ENCODE measurements at regions not wholly inside any gene's neighbourhood (a gene's known extent, or its start where the extent isn't known, plus 50 kb on each side); places are given as distances from the start of the nearest gene placed in this dataset.

DNA sequence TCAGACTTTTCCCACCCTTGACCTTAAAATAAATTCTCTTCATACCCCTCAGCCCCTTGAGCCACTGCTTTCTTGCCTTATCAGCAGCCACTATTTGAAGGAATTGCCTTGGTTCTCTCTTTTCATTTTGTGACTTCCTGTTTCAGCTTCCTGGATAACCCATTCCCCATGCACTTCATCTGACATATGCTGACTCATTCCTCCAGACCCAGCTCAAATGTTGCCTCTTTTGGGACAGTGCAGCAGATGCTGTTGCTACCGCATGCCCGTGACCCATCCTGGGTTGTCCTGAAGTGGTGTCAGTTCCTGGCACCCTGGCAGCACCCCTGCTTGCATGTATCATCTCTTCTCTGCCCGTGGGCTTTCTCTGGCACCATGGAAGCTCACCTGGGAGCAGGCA lies 496.1 kb downstream of the PTPRU start:
- no peaks in the 10 kb centered on the region for H3K9me3 Mint-ChIP-seq
- no peaks in the 10 kb centered on the region for H3K36me3 Mint-ChIP-seq (ENCODE audit: low read depth)
- DNase-seq, result no peak
- ChIA-PET POLR2A (no interaction called here), CTCF (no interaction called here)
- peaks cover 3% of the 10 kb centered on the region for H3K27me3 Mint-ChIP-seq
- H3K4me1 Mint-ChIP-seq, result peaks cover 6% of the 10 kb centered on the region
- no peak overlapping the region for H3K27ac Mint-ChIP-seq
- no peak overlapping the region for H3K4me3 Mint-ChIP-seq

GRCh38 chr1:29730623-29731022 lies 494.3 kb downstream of the PTPRU start:
- POLR2A ChIA-PET, result no interaction called here

DNA sequence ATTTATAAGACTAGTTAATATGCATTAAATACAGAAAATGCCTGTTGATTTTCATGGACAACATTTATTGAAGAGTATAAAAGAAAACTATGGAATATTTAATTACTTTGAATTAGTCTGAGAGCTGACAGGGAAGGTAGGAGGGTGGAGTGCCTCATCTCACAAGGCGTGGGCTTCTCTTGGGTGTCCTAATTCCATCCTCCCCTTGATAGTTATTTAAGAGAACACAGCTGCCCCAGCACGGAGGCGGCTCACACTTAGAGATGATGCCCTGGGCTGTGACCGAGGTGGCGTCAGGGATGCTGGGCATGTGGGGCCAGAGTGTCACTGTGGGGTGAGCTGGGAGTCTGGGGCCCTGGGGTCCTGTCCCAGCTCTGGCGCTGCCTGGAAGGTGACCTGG lies 493.0 kb downstream of the PTPRU start:
- ChIA-PET POLR2A (no interaction called here), CTCF (no interaction called here)
- H3K27me3 Mint-ChIP-seq, result peaks cover 3% of the 10 kb centered on the region
- peaks cover 6% of the 10 kb centered on the region for H3K4me1 Mint-ChIP-seq
- no peak overlapping the region for H3K27ac Mint-ChIP-seq
- H3K4me3 Mint-ChIP-seq, result no peak overlapping the region
- no peaks in the 10 kb centered on the region for H3K9me3 Mint-ChIP-seq
- DNase-seq, result no peak
- no peaks in the 10 kb centered on the region for H3K36me3 Mint-ChIP-seq (ENCODE audit: low read depth)

More at GRCh38 chr1:29730623-29731022, 494.3 kb downstream of the PTPRU start:
- H3K9me3 Mint-ChIP-seq, result no peaks in the 10 kb centered on the region
- no peak overlapping the region for H3K27ac Mint-ChIP-seq
- H3K4me3 Mint-ChIP-seq, result no peak overlapping the region
- peaks cover 6% of the 10 kb centered on the region for H3K4me1 Mint-ChIP-seq
- H3K36me3 Mint-ChIP-seq (ENCODE audit: low read depth), result no peaks in the 10 kb centered on the region
- peaks cover 3% of the 10 kb centered on the region for H3K27me3 Mint-ChIP-seq
- CTCF ChIA-PET, result no interaction called here
- DNase-seq, result no peak

- Mint-ChIP-seq H3K9me3 (peaks cover 3% of the 10 kb centered on the region), H3K36me3 (ENCODE audit: low read depth) (no peaks in the 10 kb centered on the region), H3K4me3 (no peak overlapping the region), H3K27ac (no peak overlapping the region), H3K4me1 (peaks cover 6% of the 10 kb centered on the region), H3K27me3 (peaks cover 3% of the 10 kb centered on the region)
- ChIA-PET CTCF (no interaction called here), POLR2A (no interaction called here)
- no peak for DNase-seq
These were observed 492.4 kb downstream of the PTPRU start for GRCh38 chr1:29728703-29729102.

DNA sequence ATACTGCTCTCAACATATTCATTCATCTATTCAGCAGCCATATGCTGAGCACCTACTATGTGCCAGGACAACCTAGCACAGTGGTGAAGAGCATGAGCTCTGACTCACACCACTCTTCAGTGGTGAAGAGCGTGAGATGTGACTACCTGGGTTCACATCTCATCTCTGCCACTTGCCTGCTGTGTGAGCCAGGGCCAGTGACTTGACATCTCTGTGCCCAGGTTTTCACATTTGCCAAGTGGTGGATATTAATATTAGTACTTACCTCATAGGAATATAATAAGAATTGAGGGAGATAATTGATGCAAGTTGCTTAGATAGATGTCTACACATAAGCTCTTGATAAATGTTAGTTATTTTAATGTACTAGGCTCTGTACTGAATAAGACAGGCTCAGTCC lies 488.9 kb downstream of the PTPRU start:
- POLR2A ChIA-PET, result interaction anchor here (0.6 kb wide), 1 partner anchor 500 kb away, joined by 3 read pairs; no protein-coding TSS in a partner anchor
- Mint-ChIP-seq H3K9me3 (peaks cover 11% of the 10 kb centered on the region), H3K4me1 (no peaks in the 10 kb centered on the region), H3K4me3 (no peak overlapping the region), H3K36me3 (ENCODE audit: low read depth) (peaks cover 3% of the 10 kb centered on the region), H3K27ac (no peak overlapping the region), H3K27me3 (no peaks in the 10 kb centered on the region)
- no peak for DNase-seq
- CTCF ChIA-PET, result no interaction called here

GRCh38 chr1:29722598-29722997 lies 486.3 kb downstream of the PTPRU start:
- Mint-ChIP-seq H3K36me3 (ENCODE audit: low read depth) (peaks cover 9% of the 10 kb centered on the region), H3K9me3 (peaks cover 24% of the 10 kb centered on the region), H3K4me3 (no peak overlapping the region), H3K27ac (no peak overlapping the region), H3K4me1 (peaks cover 21% of the 10 kb centered on the region), H3K27me3 (peaks cover 7% of the 10 kb centered on the region)
- DNase-seq, result no peak
- ChIA-PET CTCF (no interaction called here), POLR2A (no interaction called here)

GRCh38 chr1:29719253-29719652 lies 482.9 kb downstream of the PTPRU start:
- peaks cover 21% of the 10 kb centered on the region for H3K4me1 Mint-ChIP-seq
- POLR2A ChIA-PET, result no interaction called here
- H3K27me3 Mint-ChIP-seq, result peaks cover 7% of the 10 kb centered on the region
- H3K27ac Mint-ChIP-seq, result peak overlapping the region; percentile 3
- peaks cover 13% of the 10 kb centered on the region for H3K36me3 Mint-ChIP-seq (ENCODE audit: low read depth)
- no peak overlapping the region for H3K4me3 Mint-ChIP-seq
- DNase-seq, result no peak
- CTCF ChIA-PET, result interaction anchor here (1.5 kb wide), 1 partner anchor 16 kb away, joined by 3 read pairs; no protein-coding TSS in a partner anchor
- peaks cover 24% of the 10 kb centered on the region for H3K9me3 Mint-ChIP-seq

GRCh38 chr1:29718791-29719190 lies 482.5 kb downstream of the PTPRU start:
- H3K4me1 Mint-ChIP-seq, result peaks cover 21% of the 10 kb centered on the region
- no peak for DNase-seq
- H3K36me3 Mint-ChIP-seq (ENCODE audit: low read depth), result peaks cover 13% of the 10 kb centered on the region
- POLR2A ChIA-PET, result no interaction called here
- no peak overlapping the region for H3K4me3 Mint-ChIP-seq
- CTCF ChIA-PET, result interaction anchor here (1.5 kb wide), 1 partner anchor 15 kb away, joined by 3 read pairs; no protein-coding TSS in a partner anchor
- no peak overlapping the region for H3K27ac Mint-ChIP-seq
- peaks cover 7% of the 10 kb centered on the region for H3K27me3 Mint-ChIP-seq
- H3K9me3 Mint-ChIP-seq, result peaks cover 21% of the 10 kb centered on the region

DNA sequence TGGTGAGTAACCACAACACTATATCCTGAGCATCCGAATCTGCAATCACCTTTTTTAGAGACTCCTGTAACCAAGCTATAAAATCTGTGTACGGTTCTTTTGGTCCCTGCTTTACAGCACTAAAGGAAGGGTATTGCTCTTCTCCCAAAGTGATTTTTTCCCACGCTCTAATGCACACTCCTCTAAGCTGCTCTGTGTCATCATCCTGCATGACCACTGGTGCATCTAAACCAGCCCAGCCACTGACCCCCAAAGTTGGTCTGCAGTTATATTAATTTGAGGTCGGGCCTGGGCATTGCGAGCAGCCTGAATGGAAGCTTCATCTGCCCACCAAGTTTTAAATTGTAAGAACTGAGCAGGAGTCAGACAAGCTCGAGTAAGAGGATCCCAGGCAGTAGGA lies 480.0 kb downstream of the PTPRU start:
- H3K9me3 Mint-ChIP-seq, result peaks cover 13% of the 10 kb centered on the region
- peaks cover 43% of the 10 kb centered on the region for H3K4me1 Mint-ChIP-seq
- ChIA-PET CTCF (interaction anchor here (0.6 kb wide), 1 partner anchor 1081 kb away, joined by 3 read pairs; no protein-coding TSS in a partner anchor), POLR2A (no interaction called here)
- H3K27me3 Mint-ChIP-seq, result peaks cover 7% of the 10 kb centered on the region
- H3K4me3 Mint-ChIP-seq, result no peak overlapping the region
- no peak overlapping the region for H3K27ac Mint-ChIP-seq
- DNase-seq, result no peak
- H3K36me3 Mint-ChIP-seq (ENCODE audit: low read depth), result peaks cover 9% of the 10 kb centered on the region

GRCh38 chr1:29713857-29714256 lies 477.5 kb downstream of the PTPRU start:
- H3K36me3 Mint-ChIP-seq (ENCODE audit: low read depth), result peaks cover 6% of the 10 kb centered on the region
- CTCF ChIA-PET, result no interaction called here
- POLR2A ChIA-PET, result no interaction called here
- no peak overlapping the region for H3K4me3 Mint-ChIP-seq
- H3K4me1 Mint-ChIP-seq, result peaks cover 53% of the 10 kb centered on the region
- no peak for DNase-seq
- no peak overlapping the region for H3K27ac Mint-ChIP-seq
- H3K27me3 Mint-ChIP-seq, result peaks cover 1% of the 10 kb centered on the region
- peaks cover 7% of the 10 kb centered on the region for H3K9me3 Mint-ChIP-seq

- ChIA-PET POLR2A (no interaction called here), CTCF (no interaction called here)
- H3K27me3 Mint-ChIP-seq, result no peaks in the 10 kb centered on the region
- peaks cover 54% of the 10 kb centered on the region for H3K4me1 Mint-ChIP-seq
- peaks cover 3% of the 10 kb centered on the region for H3K36me3 Mint-ChIP-seq (ENCODE audit: low read depth)
- H3K9me3 Mint-ChIP-seq, result peaks cover 2% of the 10 kb centered on the region
- DNase-seq, result no peak
- H3K4me3 Mint-ChIP-seq, result no peak overlapping the region
- no peak overlapping the region for H3K27ac Mint-ChIP-seq
These were observed 476.5 kb downstream of the PTPRU start for GRCh38 chr1:29712801-29713200.

GRCh38 chr1:29712284-29712651 lies 475.9 kb downstream of the PTPRU start:
- Mint-ChIP-seq H3K36me3 (ENCODE audit: low read depth) (peaks cover 3% of the 10 kb centered on the region), H3K27ac (peak overlapping the region; percentile 69), H3K9me3 (no peaks in the 10 kb centered on the region), H3K4me3 (no peak overlapping the region), H3K27me3 (no peaks in the 10 kb centered on the region), H3K4me1 (peaks cover 52% of the 10 kb centered on the region)
- ChIA-PET CTCF (interaction anchor here (1.0 kb wide), 1 partner anchor 9 kb away, joined by 3 read pairs; no protein-coding TSS in a partner anchor), POLR2A (no interaction called here)
- no peak for DNase-seq

GRCh38 chr1:29711582-29712283 lies 475.4 kb downstream of the PTPRU start:
- peak; percentile 65 for DNase-seq
- ChIA-PET POLR2A (no interaction called here), CTCF (interaction anchor here (1.0 kb wide), 1 partner anchor 8 kb away, joined by 3 read pairs; no protein-coding TSS in a partner anchor)
- H3K4me1 Mint-ChIP-seq, result peaks cover 54% of the 10 kb centered on the region
- peak overlapping the region; percentile 69 for H3K27ac Mint-ChIP-seq
- H3K36me3 Mint-ChIP-seq (ENCODE audit: low read depth), result no peaks in the 10 kb centered on the region
- H3K27me3 Mint-ChIP-seq, result no peaks in the 10 kb centered on the region
- no peaks in the 10 kb centered on the region for H3K9me3 Mint-ChIP-seq
- no peak overlapping the region for H3K4me3 Mint-ChIP-seq

- Mint-ChIP-seq H3K27me3 (peaks cover 15% of the 10 kb centered on the region), H3K27ac (peak overlapping the region; percentile 82), H3K4me3 (no peak overlapping the region), H3K4me1 (peaks cover 54% of the 10 kb centered on the region), H3K36me3 (ENCODE audit: low read depth) (no peaks in the 10 kb centered on the region), H3K9me3 (no peaks in the 10 kb centered on the region)
- no peak for DNase-seq
- CTCF ChIA-PET, result interaction anchor here (1.5 to 2.1 kb wide), 2 partner anchors 83 to 139 kb away, joined by 3 to 5 read pairs; no protein-coding TSS in a partner anchor
- POLR2A ChIA-PET, result no interaction called here
These were observed 473.5 kb downstream of the PTPRU start for GRCh38 chr1:29709704-29710280.
